Natural killer cell treated with Interleukin-12 subunit alpha and Interleukin-12 subunit beta and Interleukin-15 and Interleukin-18, amount 100 ng/mL, for 72 hours (primary cell): ENCODE measurements at regions not wholly inside any gene's neighbourhood (a gene's known extent, or its start where the extent isn't known, plus 50 kb on each side); places are given as distances from the start of the nearest gene placed in this dataset.

Experiments
- ATAC-seq, 2 donors: fragments of 150-1000 bp; cut with Tn5 transposase in 1 of 2; sonication (Bioruptor Pico), chemical (Tn5 transposase) in 1 of 2; 2 replicates each; pipeline ENCODE4 v1.10.0; 2021
- DNase-seq: peaks from one replicate; pipeline ENCODE4 v3.0.0; 2022; ENCODE audit warnings: low spot score
- H3K27ac Mint-ChIP-seq, 2 donors: 1 replicate in 1 of 2; 2 replicates in 1 of 2; pipeline ENCODE4 v1.8.0; 2022; ENCODE audit warnings: mixed read lengths in 2 of 2, mild to moderate bottlenecking in 1 of 2, moderate library complexity in 1 of 2
- H3K27me3 Mint-ChIP-seq, 2 donors: 1 replicate in 1 of 2; 2 replicates in 1 of 2; pipeline ENCODE4 v1.8.0; 2022; ENCODE audit warnings: mixed read lengths in 2 of 2
- H3K36me3 Mint-ChIP-seq: one replicate; pipeline ENCODE4 v1.8.0; 2022; ENCODE audit warnings: mixed read lengths
- H3K4me1 Mint-ChIP-seq, 2 donors: 1 replicate in 1 of 2; 2 replicates in 1 of 2; pipeline ENCODE4 v1.8.0; 2022; ENCODE audit warnings: low read depth in 2 of 2, mixed read lengths in 2 of 2, mild to moderate bottlenecking in 1 of 2
- H3K4me3 Mint-ChIP-seq: one replicate; pipeline ENCODE4 v1.8.0; 2022; ENCODE audit warnings: mixed read lengths
- H3K9me3 Mint-ChIP-seq: 2 replicates; pipeline ENCODE4 v1.8.0; 2022; ENCODE audit warnings: mixed read lengths

- Mint-ChIP-seq H3K27me3 (no peaks in the 10 kb centered on the region), H3K4me1 (no peaks in the 10 kb centered on the region), H3K27ac (no peak overlapping the region), H3K4me3 (no peak overlapping the region), H3K9me3 (no peaks in the 10 kb centered on the region), H3K36me3 (no peaks in the 10 kb centered on the region)
- DNase-seq (no peak), ATAC-seq (no peak)
Measured at GRCh38 chr6:113480616-113481015, 376.5 kb upstream of the MARCKS start.

DNA sequence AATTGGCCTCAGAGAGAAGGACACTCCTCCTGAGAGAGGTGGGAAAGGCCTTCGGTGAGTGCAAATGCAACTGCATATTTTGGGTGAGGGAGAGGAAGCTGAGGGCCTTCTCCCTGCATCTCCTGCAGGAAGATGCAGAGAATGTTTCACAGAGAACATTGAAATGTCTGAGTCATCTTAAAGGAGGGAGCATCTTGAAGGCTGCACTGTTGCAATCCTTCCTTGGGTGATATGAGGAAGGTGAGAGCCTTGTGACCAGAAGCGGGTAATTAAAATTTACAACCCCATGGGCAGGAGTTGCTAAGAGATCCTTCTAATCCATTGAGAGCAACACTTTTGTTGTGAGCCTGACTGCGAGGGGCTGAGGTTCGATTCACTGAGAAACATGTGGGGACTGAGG lies 375.7 kb upstream of the MARCKS start:
- ATAC-seq (no peak), DNase-seq (no peak)
- Mint-ChIP-seq H3K4me3 (no peak overlapping the region), H3K27me3 (no peaks in the 10 kb centered on the region), H3K27ac (no peak overlapping the region), H3K9me3 (no peaks in the 10 kb centered on the region), H3K36me3 (no peaks in the 10 kb centered on the region), H3K4me1 (no peaks in the 10 kb centered on the region)

DNA sequence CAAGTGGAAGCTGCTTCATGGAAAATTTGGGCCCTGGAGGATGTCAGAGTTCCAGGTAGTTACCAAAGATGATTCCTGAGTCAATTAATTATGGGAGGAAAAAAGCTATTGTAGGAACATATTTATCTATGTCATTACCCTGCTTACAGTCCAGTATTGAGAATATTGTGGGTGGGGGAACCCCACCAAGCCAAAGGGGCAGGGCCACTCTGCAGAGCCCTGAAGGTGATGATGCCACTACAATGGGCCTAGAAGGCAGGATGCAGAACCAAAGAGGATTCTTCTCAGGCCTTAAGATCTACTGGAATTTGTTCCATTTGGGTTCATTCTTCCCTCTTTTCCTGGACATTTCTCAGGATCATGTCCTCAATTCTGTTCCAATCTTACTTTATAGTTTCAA lies 375.2 kb upstream of the MARCKS start:
- no peak for ATAC-seq
- H3K27me3 Mint-ChIP-seq: no peaks in the 10 kb centered on the region
- no peak overlapping the region for H3K27ac Mint-ChIP-seq
- H3K9me3 Mint-ChIP-seq: no peaks in the 10 kb centered on the region
- no peaks in the 10 kb centered on the region for H3K36me3 Mint-ChIP-seq
- H3K4me3 Mint-ChIP-seq: no peak overlapping the region
- H3K4me1 Mint-ChIP-seq: no peaks in the 10 kb centered on the region
- DNase-seq: no peak

GRCh38 chr6:113482771-113483170 lies 374.4 kb upstream of the MARCKS start:
- no peak for DNase-seq
- H3K36me3 Mint-ChIP-seq: no peaks in the 10 kb centered on the region
- H3K4me3 Mint-ChIP-seq: no peak overlapping the region
- no peak overlapping the region for H3K27ac Mint-ChIP-seq
- ATAC-seq: no peak
- H3K27me3 Mint-ChIP-seq: no peaks in the 10 kb centered on the region
- no peaks in the 10 kb centered on the region for H3K9me3 Mint-ChIP-seq
- no peaks in the 10 kb centered on the region for H3K4me1 Mint-ChIP-seq

GRCh38 chr6:113486199-113486598 lies 370.9 kb upstream of the MARCKS start:
- Mint-ChIP-seq H3K4me1 (no peaks in the 10 kb centered on the region), H3K9me3 (no peaks in the 10 kb centered on the region), H3K27ac (no peak overlapping the region), H3K27me3 (no peaks in the 10 kb centered on the region), H3K36me3 (no peaks in the 10 kb centered on the region), H3K4me3 (no peak overlapping the region)
- ATAC-seq (no peak), DNase-seq (no peak)

DNA sequence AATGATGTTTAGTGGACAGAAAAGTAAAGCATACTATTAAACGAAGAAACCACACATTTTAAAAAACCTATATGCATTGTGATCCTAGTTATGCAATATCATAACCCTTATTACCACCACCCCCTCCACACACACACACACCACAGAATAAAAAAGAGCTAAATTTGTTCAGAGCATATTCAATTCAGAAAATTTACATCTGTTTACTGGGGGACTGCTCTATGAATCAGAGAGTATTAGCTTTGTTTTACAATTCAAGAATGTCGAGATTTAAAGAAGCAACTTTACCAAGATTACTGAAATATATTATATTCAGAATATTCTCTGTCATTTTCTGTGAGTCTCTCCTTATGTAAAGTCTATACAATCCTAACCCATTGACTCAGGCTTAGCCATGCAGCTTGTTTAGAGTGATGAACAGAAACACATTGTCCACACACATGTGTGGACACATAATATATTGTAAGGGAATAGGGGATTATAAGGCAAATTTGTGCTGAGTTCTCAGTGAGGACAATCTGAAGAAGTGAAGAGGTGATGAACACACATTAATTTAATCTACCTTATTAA lies 369.6 kb upstream of the MARCKS start:
- H3K36me3 Mint-ChIP-seq: no peaks in the 10 kb centered on the region
- H3K4me3 Mint-ChIP-seq: no peak overlapping the region
- H3K27ac Mint-ChIP-seq: no peak overlapping the region
- ATAC-seq: no peak
- H3K4me1 Mint-ChIP-seq: no peaks in the 10 kb centered on the region
- H3K27me3 Mint-ChIP-seq: no peaks in the 10 kb centered on the region
- no peak for DNase-seq
- no peaks in the 10 kb centered on the region for H3K9me3 Mint-ChIP-seq

DNA sequence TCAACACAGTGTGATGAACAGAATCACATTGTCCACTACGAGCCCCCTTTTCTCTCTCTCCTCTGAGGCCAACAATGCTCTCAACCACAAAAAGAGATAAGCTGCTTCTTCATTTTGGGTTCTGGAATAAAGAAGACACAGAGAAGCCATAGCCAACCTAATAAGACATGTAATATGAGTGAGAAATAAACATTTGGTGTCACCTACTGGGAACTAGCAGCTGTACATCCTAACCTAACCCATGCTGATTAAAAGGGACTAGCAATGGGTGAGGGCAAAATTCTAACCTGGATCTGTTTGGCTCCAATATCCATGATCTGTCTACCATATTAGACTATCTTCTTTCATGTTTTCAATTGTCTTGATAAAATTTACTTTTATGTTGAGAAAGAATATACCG lies 369.1 kb upstream of the MARCKS start:
- Mint-ChIP-seq H3K36me3 (no peaks in the 10 kb centered on the region), H3K27ac (no peak overlapping the region), H3K27me3 (no peaks in the 10 kb centered on the region), H3K9me3 (no peaks in the 10 kb centered on the region), H3K4me3 (no peak overlapping the region), H3K4me1 (no peaks in the 10 kb centered on the region)
- ATAC-seq (no peak), DNase-seq (no peak)

- no peak overlapping the region for H3K27ac Mint-ChIP-seq
- DNase-seq: no peak
Measured at GRCh38 chr6:113488812-113489685, 368.1 kb upstream of the MARCKS start.

DNA sequence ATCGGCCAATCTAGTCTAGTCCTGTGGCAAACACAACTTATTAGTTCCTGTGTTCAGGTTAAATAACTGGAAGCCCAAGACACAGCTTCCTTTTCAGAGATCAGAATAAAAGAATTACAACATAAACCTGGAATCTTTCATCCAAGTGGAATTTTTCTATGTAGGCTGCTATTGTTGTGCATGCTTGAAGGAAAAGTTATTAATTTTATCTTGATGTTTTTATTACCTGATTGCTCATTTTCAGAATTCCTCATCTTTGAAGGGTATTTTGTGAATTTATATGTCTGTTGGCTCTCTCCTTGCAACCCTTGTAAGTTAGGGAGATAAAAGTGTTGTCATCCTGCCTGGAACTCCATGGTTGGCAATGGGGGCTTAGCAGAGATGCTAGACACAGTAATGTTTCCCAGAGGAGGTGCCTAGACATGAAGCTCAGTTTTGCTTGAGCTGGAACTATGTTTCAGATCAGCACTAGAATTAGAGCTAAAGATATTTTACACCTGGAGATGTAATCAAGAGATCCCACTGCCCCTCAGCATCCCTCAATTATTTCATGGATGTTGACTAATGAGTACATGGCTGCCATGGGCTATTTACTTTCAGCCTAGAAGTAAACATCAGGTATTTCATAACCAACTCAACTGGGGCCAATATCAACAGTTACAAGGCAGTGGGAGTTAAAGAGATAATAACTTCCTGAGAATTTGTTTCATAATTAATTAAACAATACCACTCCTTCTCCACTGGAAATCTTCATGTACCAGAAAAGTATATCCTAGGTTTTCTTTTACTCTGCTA lies 367.0 kb upstream of the MARCKS start:
- no peak for DNase-seq
- Mint-ChIP-seq H3K36me3 (no peaks in the 10 kb centered on the region), H3K4me3 (no peak overlapping the region), H3K9me3 (no peaks in the 10 kb centered on the region), H3K4me1 (no peaks in the 10 kb centered on the region), H3K27me3 (no peaks in the 10 kb centered on the region), H3K27ac (no peak overlapping the region)
- ATAC-seq: no peak

More at GRCh38 chr6:113488812-113489685, 368.1 kb upstream of the MARCKS start:
- no peaks in the 10 kb centered on the region for H3K4me1 Mint-ChIP-seq
- no peaks in the 10 kb centered on the region for H3K27me3 Mint-ChIP-seq
- H3K4me3 Mint-ChIP-seq: no peak overlapping the region
- H3K9me3 Mint-ChIP-seq: no peaks in the 10 kb centered on the region
- no peak for ATAC-seq
- H3K36me3 Mint-ChIP-seq: no peaks in the 10 kb centered on the region

DNA sequence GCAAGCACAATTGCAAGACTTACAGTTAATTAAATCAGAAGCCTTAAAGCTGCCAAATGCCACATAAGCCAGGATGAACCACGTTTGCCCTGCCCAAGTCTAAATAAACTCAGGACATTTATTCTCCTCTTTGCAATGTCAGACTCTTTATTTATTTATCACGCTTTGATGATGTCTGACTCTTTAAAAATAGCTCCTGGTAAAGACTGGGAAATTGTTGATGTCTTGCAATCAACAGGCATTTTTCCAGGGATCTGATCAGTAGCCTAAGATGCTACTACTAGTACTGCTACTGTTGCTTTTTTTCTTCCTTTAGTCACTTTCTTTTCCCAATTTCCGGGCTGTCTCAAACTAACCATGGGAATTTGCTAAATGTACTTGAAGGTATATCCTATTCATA lies 365.8 kb upstream of the MARCKS start:
- Mint-ChIP-seq H3K4me1 (no peaks in the 10 kb centered on the region), H3K4me3 (no peak overlapping the region), H3K9me3 (no peaks in the 10 kb centered on the region), H3K36me3 (no peaks in the 10 kb centered on the region), H3K27me3 (no peaks in the 10 kb centered on the region), H3K27ac (no peak overlapping the region)
- ATAC-seq: no peak
- no peak for DNase-seq

DNA sequence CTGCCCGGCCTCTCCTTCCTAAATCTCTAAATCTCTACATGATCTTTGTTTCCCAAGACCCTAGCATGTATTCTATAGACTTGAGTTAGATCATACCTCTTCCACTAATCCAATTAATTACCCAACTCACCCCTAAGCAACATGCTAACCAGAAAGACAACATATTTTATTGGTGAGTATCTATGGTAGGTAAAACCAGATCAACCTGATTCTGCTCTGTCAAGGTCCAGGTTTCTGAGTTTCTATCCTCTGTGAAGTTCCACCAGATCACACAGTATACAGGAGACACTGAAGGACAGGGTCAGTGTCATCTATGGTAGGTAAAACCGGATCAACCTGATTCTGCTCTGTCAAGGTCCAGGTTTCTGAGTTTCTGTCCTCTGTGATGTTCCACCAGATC lies 363.2 kb upstream of the MARCKS start:
- H3K27me3 Mint-ChIP-seq: no peaks in the 10 kb centered on the region
- H3K4me3 Mint-ChIP-seq: no peak overlapping the region
- DNase-seq: no peak
- no peaks in the 10 kb centered on the region for H3K36me3 Mint-ChIP-seq
- H3K27ac Mint-ChIP-seq: no peak overlapping the region
- no peak for ATAC-seq
- H3K9me3 Mint-ChIP-seq: no peaks in the 10 kb centered on the region
- H3K4me1 Mint-ChIP-seq: no peaks in the 10 kb centered on the region

GRCh38 chr6:113495521-113495920 lies 361.6 kb upstream of the MARCKS start:
- H3K27me3 Mint-ChIP-seq: no peaks in the 10 kb centered on the region
- no peaks in the 10 kb centered on the region for H3K36me3 Mint-ChIP-seq
- DNase-seq (no peak), ATAC-seq (no peak)
- no peaks in the 10 kb centered on the region for H3K4me1 Mint-ChIP-seq
- no peak overlapping the region for H3K27ac Mint-ChIP-seq
- peaks cover 7% of the 10 kb centered on the region for H3K9me3 Mint-ChIP-seq
- H3K4me3 Mint-ChIP-seq: no peak overlapping the region

GRCh38 chr6:113496166-113496565 lies 361.0 kb upstream of the MARCKS start:
- no peak overlapping the region for H3K4me3 Mint-ChIP-seq
- no peaks in the 10 kb centered on the region for H3K36me3 Mint-ChIP-seq
- no peaks in the 10 kb centered on the region for H3K27me3 Mint-ChIP-seq
- no peak for ATAC-seq
- no peak for DNase-seq
- no peak overlapping the region for H3K27ac Mint-ChIP-seq
- peaks cover 7% of the 10 kb centered on the region for H3K9me3 Mint-ChIP-seq
- H3K4me1 Mint-ChIP-seq: no peaks in the 10 kb centered on the region

DNA sequence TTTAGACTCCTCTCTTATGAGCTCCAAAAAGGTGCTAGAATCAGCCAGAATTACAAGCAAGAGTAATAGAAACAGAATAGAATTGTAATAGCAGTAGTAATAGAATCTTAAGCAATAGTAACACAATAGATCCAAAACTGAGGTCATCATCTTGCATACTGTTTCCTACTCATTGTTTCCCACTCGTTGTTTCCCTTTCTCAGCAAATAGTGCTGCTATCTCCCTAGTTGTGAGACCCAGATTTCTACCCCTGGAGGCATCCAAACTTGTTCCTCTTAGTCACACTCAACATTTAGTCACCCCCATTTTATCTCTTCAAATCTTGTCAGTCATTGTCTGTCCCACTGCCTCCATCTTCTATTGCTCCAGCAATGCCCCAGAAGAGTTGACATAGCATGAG lies 356.9 kb upstream of the MARCKS start:
- no peaks in the 10 kb centered on the region for H3K27me3 Mint-ChIP-seq
- ATAC-seq (no peak), DNase-seq (no peak)
- no peak overlapping the region for H3K4me3 Mint-ChIP-seq
- no peaks in the 10 kb centered on the region for H3K36me3 Mint-ChIP-seq
- peaks cover 7% of the 10 kb centered on the region for H3K9me3 Mint-ChIP-seq
- H3K27ac Mint-ChIP-seq: no peak overlapping the region
- H3K4me1 Mint-ChIP-seq: no peaks in the 10 kb centered on the region
